OCI-LY7 (cell line): ENCODE measurements at regions not wholly inside any gene's neighbourhood (a gene's known extent, or its start where the extent isn't known, plus 50 kb on each side); places are given as distances from the start of the nearest gene placed in this dataset.

Experiments
- BruUV-seq: library from RNA; stranded (reverse); fragments of 400-500 nt; replicated peaks from 2 replicates; lab custom pipeline; 2021; lab: Mats Ljungman, UMichigan
- CTCF ChIA-PET: fragments of 300-600 bp; sonication (Branson Sonifier 250); formaldehyde crosslinking; loops from one replicate; lab custom pipeline; 2022; ENCODE audit warnings: antibody characterized with exemption; ENCODE audit not compliant: unreplicated experiment; lab: Charles Lee
- POLR2A ChIA-PET: fragments of 300-600 bp; sonication (Branson Sonifier 250); formaldehyde crosslinking; loops from one replicate; lab custom pipeline; 2022; ENCODE audit warnings: antibody characterized with exemption; lab: Charles Lee
- DNase-seq: peaks from one replicate; pipeline ENCODE4 v3.0.0-alpha.2; 2015; ENCODE audit warnings: low spot score
- H2AFZ ChIP-seq: fragments of 200-600 bp; sonication (generic), shearing (Covaris generic); 2 replicates; pipeline ENCODE4 v1.6.1; 2014; ENCODE audit warnings: mild to moderate bottlenecking, antibody characterized with exemption, low read length, moderate library complexity
- H3K27ac ChIP-seq: fragments of 200-600 bp; sonication (generic); 2 replicates; pipeline ENCODE4 v1.5.1; 2014; ENCODE audit warnings: mixed run types, low read depth, mild to moderate bottlenecking, moderate library complexity, low read length, inconsistent platforms; ENCODE audit not compliant: poor library complexity, severe bottlenecking
- H3K36me3 ChIP-seq: fragments of 200-600 bp; sonication (generic); 2 replicates; pipeline ENCODE4 v1.6.1; 2014; ENCODE audit warnings: mild to moderate bottlenecking, antibody characterized with exemption, low read length, moderate library complexity, mixed read lengths; ENCODE audit not compliant: insufficient read depth
- H3K4me1 ChIP-seq: fragments of 200-600 bp; sonication (generic); 2 replicates; pipeline ENCODE4 v1.5.1; 2014; ENCODE audit warnings: mild to moderate bottlenecking, low read length; ENCODE audit not compliant: insufficient read depth, poor library complexity, severe bottlenecking
- H3K4me2 ChIP-seq: fragments of 200-600 bp; sonication (generic); 2 replicates; pipeline ENCODE4 v1.6.1; 2014; ENCODE audit warnings: mild to moderate bottlenecking, low read length
- H3K4me3 ChIP-seq: fragments of 200-600 bp; sonication (generic); 2 replicates; pipeline ENCODE4 v1.5.1; 2014; ENCODE audit warnings: mild to moderate bottlenecking, low read depth, low read length; ENCODE audit not compliant: poor library complexity, severe bottlenecking
- H3K79me2 ChIP-seq: fragments of 200-600 bp; sonication (generic); 2 replicates; pipeline ENCODE4 v1.6.1; 2016; ENCODE audit warnings: low read depth, mild to moderate bottlenecking, low read length, moderate library complexity, mixed read lengths; ENCODE audit not compliant: insufficient read depth
- H3K9me2 ChIP-seq: fragments of 200-600 bp; sonication (generic); 2 replicates; pipeline ENCODE4 v1.6.1; 2016; ENCODE audit warnings: mild to moderate bottlenecking, low read length, mixed read lengths; ENCODE audit not compliant: insufficient read depth
- H3K9me3 ChIP-seq: fragments of 200-600 bp; sonication (generic); 2 replicates; pipeline ENCODE4 v1.6.1; 2014; ENCODE audit warnings: mild to moderate bottlenecking, mixed run types, low read length, mixed read lengths
- H4K20me1 ChIP-seq: fragments of 200-600 bp; sonication (generic); 2 replicates; pipeline ENCODE4 v1.6.1; 2014; ENCODE audit warnings: mild to moderate bottlenecking, antibody characterized with exemption, low read length, moderate library complexity, mixed read lengths; ENCODE audit not compliant: insufficient read depth
- EZH2phosphoT487 ChIP-seq: fragments of 200-600 bp; sonication (generic); IDR thresholded peaks from 2 replicates; pipeline ENCODE4 v1.6.1; 2018; ENCODE audit warnings: low read depth, borderline replicate concordance, mild to moderate bottlenecking, mixed run types, antibody characterized with exemption, low read length, moderate library complexity, mixed read lengths
- intact Hi-C: fragments of 100-400 bp; cut with micrococcal nuclease; formaldehyde crosslinking; loops from one replicate; pipeline ENCODE4 v1.10.0; 2022; ENCODE audit not compliant: unreplicated experiment
- TF ChIP-seq, protein P1 (sequence below): fragments of 200-600 bp; sonication (generic); conservative IDR thresholded peaks from 2 replicates; pipeline ENCODE4 v1.5.1; 2014; ENCODE audit warnings: mild to moderate bottlenecking, antibody characterized with exemption, low read length, moderate library complexity, mixed read lengths

DNA sequence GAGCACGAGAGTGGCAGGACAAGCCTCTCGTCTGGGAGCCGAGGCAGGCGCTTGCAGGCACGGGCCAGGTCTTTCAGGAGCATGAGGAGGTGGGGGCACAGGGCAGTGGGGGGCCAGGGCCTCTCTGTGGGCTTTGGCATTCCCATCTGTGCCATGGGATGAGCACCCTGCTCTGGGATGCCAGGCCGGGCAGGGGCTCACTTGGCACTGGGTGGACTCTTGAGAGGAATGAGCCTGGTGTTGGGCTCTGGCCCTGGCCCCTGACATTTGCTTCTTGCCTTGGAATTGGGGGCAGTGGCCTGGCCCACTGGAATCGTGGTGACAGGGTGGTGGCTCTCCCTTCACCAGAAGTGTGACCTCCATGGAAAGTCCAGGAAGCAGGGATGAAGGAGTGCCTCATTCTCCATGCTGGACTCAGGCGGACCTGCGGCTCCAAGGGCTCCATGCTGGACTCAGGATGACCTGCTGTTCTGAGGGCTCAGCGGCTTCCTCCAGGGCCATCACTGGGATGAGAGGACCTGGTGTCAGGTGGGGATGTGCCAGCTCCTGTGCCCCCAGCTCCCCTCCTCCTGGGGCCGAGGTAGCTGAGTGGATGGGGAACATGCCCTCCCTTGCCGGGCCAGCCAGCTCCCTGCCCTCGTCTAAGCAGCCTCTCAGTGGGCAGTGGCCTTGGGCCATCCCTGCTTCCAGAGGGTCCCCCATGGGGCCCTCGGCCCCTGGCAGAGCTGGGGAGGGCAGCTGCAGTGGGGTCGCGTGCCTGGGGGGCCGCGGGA lies 220.3 kb downstream of the KIF26A start:
- intact Hi-C loops: no loop called here
- DNase-seq: no peak

DNA sequence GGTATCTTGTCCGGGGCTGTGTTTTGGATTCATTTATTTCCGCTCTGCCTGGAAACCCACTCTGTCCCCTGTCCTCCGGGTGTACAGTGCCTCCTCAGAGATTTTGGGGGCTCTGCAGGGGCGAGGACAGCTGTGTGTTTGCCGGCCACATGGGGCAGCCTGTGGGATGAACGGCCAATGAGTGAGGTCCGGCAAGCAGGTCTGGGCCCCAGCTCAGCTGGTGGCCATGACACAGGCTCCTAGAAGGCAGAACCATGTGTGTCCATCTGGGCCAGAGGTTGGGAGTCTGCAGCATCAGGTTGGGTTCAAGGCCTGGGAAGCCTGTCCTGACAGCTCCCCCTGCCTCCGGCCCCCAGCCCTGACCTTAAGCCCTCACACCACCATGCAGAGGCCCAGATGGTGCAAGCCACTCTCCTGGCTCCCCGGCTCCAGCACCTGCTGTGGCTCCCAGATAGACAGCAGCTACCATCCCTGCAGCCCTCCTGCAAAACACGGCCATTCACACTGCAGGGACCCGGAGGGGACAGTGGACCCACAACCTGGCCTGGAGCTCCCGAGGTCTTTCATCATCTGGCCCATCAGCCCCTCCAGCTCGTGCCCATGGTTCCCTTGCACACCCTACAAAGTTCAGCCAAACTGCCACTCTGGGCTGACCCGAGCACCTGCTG lies 220.1 kb upstream of the C14orf180 start:
- CTCF ChIA-PET: no interaction called here
- no peak for DNase-seq
- no peaks in the 10 kb centered on the region for H3K4me1 ChIP-seq
- no peaks in the 10 kb centered on the region for H4K20me1 ChIP-seq
- H3K4me3 ChIP-seq: no peak overlapping the region
- intact Hi-C loops: no loop called here
- H3K79me2 ChIP-seq: no peaks in the 10 kb centered on the region
- TF ChIP-seq, protein P1, sequence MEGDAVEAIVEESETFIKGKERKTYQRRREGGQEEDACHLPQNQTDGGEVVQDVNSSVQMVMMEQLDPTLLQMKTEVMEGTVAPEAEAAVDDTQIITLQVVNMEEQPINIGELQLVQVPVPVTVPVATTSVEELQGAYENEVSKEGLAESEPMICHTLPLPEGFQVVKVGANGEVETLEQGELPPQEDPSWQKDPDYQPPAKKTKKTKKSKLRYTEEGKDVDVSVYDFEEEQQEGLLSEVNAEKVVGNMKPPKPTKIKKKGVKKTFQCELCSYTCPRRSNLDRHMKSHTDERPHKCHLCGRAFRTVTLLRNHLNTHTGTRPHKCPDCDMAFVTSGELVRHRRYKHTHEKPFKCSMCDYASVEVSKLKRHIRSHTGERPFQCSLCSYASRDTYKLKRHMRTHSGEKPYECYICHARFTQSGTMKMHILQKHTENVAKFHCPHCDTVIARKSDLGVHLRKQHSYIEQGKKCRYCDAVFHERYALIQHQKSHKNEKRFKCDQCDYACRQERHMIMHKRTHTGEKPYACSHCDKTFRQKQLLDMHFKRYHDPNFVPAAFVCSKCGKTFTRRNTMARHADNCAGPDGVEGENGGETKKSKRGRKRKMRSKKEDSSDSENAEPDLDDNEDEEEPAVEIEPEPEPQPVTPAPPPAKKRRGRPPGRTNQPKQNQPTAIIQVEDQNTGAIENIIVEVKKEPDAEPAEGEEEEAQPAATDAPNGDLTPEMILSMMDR: no peak
- no peak for TF ChIP-seq EZH2phosphoT487
- H3K36me3 ChIP-seq: no peaks in the 10 kb centered on the region
- H3K9me3 ChIP-seq: no peaks in the 10 kb centered on the region
- no peak overlapping the region for H2AFZ ChIP-seq
- no peaks in the 10 kb centered on the region for H3K9me2 ChIP-seq
- POLR2A ChIA-PET: interaction anchor here (0.6 kb wide), 1 partner anchor 880 kb away, joined by 4 read pairs; no protein-coding TSS in a partner anchor
- H3K27ac ChIP-seq: no peak overlapping the region
- BruUV-seq: no TSS peak
- no peak overlapping the region for H3K4me2 ChIP-seq

More for the DNA sequence above, 220.3 kb downstream of the KIF26A start:
- ChIA-PET CTCF (no interaction called here), POLR2A (interaction anchor here (0.6 kb wide), 1 partner anchor 880 kb away, joined by 4 read pairs; no protein-coding TSS in a partner anchor)
- BruUV-seq: no TSS peak
- TF ChIP-seq, protein P1: no peak
- no peak for TF ChIP-seq EZH2phosphoT487
- Histone ChIP-seq H3K4me3 (no peak overlapping the region), H3K36me3 (no peaks in the 10 kb centered on the region), H3K9me2 (no peaks in the 10 kb centered on the region), H3K4me1 (no peaks in the 10 kb centered on the region), H3K79me2 (no peaks in the 10 kb centered on the region), H4K20me1 (no peaks in the 10 kb centered on the region), H3K27ac (no peak overlapping the region), H3K9me3 (no peaks in the 10 kb centered on the region), H3K4me2 (no peak overlapping the region), H2AFZ (no peak overlapping the region)

DNA sequence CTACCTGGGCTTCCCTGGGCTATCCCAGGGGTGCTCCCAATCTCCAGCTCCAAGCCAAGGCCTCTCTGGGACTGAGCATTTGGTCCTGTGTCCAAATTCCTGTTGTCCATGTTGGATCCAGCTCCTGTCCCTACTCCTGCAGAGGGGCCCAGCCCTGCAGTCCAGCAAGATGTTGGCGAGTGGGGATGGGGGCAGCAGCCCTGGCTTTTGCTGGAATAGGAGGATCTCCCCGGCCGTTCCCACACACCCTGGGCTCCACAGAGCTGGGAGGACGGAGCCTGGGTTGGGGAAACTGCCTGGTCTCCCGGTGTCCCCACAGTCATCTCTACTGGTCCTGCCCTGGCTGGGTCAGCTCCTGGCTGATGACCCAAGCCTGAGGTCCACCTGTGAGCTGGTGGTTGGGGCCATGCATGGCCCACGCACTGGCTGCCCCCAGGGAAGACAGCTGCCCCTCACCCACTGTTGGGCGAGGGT lies 219.6 kb upstream of the C14orf180 start:
- BruUV-seq: no TSS peak
- TF ChIP-seq, protein P1: no peak
- no peaks in the 10 kb centered on the region for H3K9me3 ChIP-seq
- ChIA-PET CTCF (no interaction called here), POLR2A (no interaction called here)
- H4K20me1 ChIP-seq: no peaks in the 10 kb centered on the region
- DNase-seq: no peak
- intact Hi-C loops: no loop called here
- H3K36me3 ChIP-seq: no peaks in the 10 kb centered on the region
- no peak overlapping the region for H3K4me3 ChIP-seq
- H3K27ac ChIP-seq: no peak overlapping the region
- no peaks in the 10 kb centered on the region for H3K79me2 ChIP-seq
- H2AFZ ChIP-seq: no peak overlapping the region
- no peaks in the 10 kb centered on the region for H3K9me2 ChIP-seq
- H3K4me1 ChIP-seq: no peaks in the 10 kb centered on the region
- H3K4me2 ChIP-seq: no peak overlapping the region
